TTC549 (cell line): ENCODE measurements at regions not wholly inside any gene's neighbourhood (a gene's known extent, or its start where the extent isn't known, plus 50 kb on each side); places are given as distances from the start of the nearest gene placed in this dataset.

Experiments used
- FAIRE-seq: peaks from 2 replicates; lab custom pipeline; 2012; peaks lifted over from hg19 to GRCh38; lab: Jason Lieb, UNC

DNA sequence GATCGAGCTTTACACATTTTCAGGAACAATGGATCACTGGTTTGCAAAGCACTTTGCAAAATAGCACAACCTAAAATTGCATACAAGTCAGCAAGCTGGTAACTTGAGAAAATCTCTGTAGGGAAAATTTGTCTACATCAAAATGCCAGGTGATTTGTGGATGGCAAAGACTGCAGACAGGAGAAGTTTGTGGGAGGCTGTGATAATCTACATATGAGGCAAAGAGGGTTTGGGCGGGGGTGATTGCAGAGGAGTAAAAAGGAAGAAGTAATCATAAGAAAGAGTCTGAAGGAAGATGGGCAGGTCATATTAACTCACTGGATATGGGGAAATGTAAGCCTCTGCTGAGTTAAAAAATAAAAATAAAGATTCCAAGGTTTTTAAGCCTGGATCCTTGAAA lies 166.3 kb upstream of the STXBP5 start:
- no peak for FAIRE-seq

DNA sequence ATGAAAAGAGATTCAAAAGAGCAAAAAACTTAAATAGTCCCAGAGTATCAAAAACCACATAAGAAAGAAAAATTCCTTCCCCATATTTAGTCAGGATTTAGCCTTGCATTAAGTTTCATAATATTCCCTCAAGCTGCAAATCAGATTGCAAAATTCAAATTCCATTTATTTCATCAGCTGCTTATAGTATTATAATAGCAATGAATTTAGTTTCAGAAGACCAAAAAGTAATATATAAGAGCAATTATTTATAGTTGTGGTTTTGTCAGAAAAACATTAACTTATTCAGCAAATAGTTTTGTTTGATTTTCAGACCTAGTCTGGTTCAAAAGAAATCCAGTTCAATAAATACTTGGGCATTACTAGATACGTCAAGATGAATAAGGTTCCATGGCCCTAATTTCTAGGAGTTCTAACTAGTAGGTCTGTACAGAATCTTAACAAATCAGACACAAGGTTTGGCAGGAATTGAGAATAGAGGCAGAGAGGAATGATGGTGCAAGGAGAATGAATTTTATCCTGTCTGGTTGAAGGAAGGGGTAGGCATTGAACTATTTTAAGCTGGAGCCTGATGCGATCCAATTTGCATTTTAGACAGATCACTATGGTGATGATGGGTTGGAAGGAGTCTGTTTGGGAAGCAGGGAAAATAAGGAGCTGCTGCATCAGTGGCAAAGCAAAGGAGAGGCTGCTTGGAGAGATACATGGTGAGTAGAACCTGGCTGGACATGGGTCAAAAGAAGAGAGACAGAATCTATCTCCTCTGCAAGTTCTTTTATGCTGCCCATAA lies 163.9 kb upstream of the STXBP5 start:
- FAIRE-seq, result no peak

DNA sequence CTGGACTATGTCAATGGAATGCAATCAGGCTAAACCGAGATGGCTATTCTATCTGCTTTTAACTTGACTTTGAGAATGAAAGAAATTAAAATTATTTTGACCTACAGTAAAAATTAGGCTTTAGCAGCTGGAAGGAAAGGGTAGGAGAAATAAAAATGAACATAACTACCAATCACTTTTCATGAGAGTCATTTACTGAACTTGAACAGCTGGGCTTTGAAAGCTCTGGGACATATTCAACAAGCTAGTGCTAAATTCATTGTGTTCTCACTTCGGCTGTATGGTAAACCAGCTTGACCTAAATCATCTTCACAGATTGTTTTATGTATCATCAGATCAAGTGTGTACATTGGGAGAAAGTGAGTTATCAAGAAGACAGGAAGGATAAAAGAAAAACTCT lies 161.5 kb upstream of the STXBP5 start:
- FAIRE-seq, result no peak

DNA sequence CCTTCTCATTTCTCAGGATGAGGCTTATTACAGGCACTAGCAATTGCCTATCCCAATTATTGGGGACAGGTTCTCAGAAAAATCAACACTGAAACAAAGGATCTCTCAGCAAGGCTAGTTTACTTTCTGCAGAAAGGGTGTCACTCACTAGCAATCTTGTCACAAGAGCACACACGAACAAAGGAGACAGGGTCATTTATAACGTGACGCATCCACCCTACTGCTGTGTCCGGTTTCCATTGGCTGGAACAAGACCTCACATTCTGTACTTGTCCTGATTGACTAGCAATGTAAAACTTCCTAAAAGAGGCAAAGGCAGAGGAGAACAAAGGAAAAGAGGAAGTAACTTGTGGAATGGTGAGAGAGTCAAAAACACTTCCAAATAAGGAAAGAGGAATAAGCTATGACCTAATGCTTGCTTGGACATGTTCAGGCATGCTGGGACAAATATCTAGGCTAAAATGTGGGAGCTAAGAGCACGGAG lies 160.2 kb upstream of the STXBP5 start:
- FAIRE-seq, result no peak

DNA sequence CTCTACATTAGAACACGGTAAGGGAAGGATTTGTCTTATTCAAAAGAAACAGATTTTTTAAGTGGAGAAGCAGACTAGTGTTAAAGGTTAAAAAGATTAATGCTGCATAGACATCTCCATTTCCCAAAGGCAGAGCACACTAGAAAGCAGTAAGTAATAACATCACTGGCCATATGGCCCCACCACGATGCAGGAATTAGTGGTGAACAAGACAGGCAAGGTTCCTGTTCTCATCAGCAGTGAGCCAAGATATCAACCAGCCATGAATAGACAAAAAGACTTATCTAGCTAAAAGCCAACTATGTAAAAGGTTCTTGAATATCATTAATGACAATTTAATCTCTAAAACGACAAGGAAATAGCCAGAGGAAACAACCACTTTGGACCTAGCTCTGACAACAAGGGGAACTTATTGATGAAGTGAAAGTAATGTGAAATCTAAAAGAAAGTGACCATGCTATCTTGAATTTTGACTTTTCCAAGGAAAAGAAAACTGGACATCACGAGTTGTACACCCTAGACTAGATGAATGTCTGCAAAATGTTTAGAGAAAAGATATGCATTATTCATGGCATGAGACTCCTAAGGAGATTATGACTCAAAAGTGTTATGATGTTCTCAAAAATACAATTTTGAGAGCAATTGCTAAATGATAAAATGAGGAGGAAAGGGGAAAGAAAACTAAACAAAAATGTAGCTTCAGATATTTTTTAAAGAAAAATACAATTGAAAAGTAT lies 157.9 kb upstream of the STXBP5 start:
- no peak for FAIRE-seq

DNA sequence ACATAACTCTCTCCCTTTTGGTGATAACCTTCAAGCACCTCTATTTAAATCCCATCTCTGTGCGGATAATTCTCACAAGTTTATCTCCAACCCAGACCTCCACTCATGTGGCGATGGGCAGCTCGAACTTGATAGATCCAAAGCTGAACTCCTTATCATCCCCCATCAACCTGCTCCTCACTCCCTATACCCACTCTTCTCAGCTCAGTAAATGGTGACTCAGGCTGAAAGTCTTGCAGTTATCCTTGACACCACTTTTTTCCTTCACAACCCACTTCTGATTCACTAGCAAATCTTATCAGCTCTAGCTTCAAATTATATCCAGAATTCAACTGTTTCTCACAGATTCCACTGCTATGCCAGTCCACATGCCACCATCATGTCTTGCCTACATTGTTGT lies 155.3 kb upstream of the STXBP5 start:
- FAIRE-seq, result no peak

DNA sequence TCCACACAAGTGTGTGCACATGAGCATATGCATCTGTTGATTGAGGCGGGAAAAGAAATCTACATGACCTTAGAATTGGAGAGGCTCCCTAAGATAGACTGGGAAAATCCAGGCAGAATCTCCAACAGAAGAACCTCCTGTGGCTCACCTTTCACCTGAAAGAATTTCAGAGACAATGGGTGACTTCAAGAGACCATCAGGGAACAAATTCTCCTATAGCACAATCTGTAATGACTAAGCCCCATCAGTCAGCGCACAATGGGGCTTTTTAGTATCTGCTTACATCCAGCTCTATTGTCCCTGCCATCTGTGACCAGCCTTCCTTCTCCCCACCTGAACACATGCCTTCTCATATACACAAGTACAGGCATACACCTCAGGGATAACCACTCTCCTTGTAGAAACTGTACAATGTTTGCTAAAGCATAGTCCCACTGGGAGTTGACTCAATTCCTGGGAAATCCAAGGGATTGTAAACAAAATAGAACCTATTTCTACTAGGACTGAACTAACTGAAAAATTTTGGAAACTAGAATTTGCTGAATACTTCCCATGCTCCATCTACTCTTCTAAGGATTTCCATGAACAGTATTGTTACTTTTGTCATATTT lies 150.8 kb upstream of the STXBP5 start:
- FAIRE-seq, result no peak

DNA sequence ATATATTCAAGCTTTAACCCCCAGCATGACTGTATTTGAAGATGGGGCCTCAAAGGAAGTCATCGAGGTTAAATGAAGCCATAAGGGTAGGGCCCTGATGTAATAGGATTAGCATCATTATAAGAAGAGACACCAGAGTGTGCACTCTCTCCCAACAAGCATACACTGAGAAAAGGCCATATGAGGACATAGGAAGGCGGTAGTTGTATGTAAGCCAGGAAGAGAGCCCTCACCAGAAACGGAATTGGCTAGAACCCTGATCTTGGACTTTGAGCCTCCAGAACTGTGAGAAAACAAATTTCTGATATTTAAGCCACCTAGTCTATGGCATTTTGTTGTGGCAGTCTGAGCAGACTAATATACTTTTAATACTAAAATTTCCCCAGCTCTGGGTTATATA lies 150.1 kb upstream of the STXBP5 start:
- FAIRE-seq, result no peak

DNA sequence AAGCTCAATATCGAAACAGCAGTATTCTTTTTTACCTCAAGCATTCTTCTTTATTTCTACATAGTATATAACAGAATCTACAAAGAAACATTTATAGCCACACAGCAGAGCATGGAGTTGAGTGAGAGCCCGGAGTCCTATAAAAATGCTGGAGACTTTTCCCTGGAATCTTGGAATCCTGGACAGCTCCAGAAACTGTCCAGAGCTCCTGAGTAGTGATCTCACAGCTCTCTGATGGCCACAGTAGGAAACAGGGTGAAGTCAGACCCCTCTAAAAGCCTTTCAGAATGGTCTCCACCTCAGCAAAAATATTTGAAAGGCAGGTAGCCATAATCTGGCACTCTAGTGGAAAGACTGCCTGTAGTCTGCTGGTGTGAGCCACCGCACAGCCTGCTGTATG lies 149.3 kb upstream of the STXBP5 start:
- FAIRE-seq, result no peak

DNA sequence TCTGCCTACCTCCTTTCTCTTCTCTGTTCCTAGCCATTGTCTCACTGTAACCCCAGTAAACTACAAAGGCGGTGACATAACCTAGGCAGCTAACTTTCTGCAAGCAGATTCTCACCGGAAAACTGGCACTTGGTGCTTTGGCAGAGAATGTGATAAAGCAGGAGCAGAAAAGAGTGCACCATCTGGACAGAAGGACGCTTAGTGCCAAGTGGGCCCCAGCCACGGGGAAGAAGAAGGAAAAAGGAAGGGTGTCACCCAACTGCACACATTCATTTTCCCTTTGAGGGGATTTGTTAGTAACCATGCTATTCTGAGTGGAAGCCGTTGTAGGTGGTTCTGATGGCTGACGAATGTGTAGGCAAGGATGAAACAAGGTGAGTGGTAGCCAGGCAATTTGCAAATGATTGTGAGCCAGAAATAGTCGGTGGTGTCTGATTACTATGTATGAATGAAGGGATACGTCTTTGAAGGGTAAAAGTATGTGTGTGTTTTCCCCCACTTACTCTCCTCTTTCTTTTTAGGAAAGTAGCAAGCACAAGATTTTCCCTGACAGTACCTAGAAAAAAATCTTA lies 148.3 kb upstream of the STXBP5 start:
- no peak for FAIRE-seq

DNA sequence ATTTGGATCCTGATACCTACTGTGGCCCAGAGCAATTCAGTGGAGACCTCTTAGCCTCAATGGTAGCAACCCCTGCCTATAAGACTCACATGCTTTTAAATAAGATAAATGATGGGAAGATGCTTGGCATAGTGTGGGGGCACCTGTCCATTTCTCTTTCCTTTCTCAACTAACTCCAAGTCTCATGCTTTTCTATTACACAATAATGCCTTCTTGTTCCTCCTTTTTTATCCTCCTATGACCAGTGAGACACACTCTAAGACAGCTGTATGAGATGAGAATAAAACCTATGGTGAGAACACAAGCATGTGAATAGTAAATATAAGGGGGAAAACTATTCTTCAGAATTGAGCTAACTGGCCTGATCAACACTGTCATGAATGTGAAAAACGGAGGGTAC lies 147.0 kb upstream of the STXBP5 start:
- FAIRE-seq, result no peak

DNA sequence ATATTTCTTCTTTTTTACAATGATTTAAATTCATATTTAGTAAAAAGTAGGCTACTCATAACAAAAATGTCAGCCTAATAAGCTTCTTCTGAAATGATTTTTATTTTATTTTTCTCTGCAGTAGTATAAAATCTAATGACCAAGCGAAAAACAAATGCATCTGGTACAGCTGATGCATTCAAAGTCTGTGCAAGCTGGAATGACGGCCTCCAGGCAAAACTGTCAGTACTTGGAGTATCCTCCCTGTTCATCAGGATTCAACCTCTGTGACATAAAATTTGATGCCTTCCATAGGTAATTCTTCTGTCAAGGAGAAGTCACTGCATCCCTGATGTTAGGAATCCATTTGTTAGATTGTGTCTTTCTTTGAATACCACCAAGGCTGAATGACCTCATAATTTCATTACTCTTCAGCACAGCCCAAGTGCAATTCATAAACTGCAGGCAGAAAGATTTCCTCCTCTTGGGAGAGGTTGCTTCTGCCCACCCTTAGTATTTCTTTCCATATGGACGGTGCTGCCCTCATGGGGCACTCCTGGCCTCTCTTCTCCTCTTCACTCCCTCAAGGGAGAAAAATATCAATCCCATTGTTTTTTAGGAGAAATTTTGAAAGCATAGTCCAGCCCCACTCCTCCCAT lies 146.4 kb upstream of the STXBP5 start:
- no peak for FAIRE-seq

DNA sequence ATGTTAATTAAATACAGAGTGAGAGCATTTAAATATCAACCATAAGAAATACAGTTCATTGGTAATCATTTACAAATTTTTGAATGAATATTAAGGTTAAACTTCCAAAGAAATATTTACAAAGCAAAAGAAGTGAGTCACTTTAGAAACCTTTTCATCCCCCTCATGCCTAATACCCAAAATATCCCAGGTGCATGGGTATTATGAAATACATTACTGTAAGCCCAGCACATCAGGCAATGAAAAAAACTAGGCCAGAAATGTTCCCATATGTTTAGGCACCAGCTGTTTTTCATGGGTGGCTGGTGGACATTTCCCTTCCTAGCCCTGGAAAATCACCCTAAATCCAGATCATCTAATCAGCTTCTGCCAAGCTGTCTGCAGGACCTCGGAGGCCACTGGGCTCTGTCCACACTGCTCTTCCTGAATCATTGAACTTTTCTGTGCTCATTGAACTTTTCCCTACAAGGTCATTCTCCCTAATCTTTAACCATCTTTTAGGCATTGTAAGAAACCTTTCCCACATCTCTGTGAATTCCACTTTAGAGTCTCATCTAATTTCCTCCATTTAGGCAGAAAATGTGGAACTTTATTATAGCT lies 145.3 kb upstream of the STXBP5 start:
- FAIRE-seq, result no peak

DNA sequence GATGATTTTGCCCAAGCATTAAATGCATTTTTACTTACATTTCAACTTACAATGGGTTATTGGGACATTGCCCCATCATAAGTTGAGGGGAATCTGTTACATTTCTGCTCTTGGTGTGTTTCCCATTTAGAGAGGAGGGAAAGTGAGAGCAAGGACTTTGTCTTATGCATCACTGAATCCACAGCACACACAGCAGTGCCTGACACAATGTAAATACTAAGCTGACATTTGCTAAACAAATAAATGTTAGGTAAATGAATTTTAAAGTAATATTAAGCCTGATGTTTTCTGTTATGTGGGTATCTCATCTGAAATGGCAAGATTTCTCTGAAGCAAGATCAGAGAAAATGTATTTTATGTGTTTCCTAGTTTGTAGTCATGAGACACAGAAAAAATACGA lies 143.6 kb upstream of the STXBP5 start:
- FAIRE-seq, result no peak

DNA sequence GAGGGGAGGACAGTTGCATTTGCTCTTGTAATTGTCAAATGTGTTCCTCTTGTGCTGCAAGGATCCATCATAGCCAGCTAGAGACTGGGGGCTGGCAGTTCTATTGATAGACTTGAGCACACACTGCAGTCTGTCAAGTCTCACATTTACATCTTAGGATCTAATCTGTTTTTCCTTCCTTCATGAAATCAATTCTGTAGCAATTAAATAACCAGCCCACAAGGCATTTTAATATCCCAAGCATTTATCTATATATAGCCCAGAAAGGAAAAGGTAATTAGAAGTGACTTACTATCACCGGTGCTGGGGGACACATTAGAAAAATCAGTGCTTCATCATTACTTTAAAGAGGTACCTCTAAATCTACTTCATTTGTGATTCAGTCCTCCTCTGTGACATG lies 143.0 kb upstream of the STXBP5 start:
- no peak for FAIRE-seq

DNA sequence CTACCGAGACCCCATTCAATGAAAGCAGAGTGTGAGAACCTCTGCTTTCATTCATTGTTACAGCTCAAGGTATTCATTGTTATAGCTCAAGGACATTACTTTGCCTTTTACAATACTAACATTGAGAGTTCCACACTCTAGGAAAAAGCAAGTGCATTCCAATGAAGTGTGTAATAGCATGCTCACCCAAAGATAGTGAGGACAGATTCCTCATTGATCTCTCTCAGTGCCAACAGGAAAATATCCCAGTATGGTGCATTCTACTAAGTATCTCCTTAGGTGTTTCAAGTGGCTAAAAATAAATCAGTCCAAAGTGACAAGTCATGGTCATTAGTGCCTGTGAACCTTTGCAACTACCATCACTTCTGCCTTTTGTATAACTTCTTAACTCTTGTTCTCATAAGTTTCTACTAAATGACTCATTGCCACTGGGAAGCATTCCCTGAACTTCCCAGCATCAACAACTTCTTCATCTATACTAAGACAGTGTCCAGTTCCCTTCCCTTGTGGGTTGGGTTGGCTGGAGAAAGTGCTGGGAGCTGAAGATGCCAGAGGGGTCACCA lies 140.7 kb upstream of the STXBP5 start:
- no peak for FAIRE-seq

DNA sequence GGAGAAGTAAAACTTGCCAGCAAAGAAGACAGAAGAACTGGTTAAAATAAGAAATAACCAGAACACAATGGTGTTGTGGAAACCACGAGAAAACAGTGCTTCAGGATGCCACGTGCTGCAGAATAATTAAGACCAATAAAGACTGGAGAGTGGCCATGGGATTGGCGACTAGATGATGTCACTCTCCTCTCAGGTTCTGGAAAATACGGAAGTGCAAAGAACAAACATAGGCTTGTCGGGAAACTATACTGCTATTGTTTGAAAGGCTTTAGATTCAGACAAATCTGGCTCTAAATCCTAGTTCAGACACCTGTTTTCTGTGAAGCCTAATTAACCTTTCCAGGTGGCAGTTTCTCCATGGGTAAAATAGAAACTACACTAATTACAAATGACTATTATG lies 138.4 kb upstream of the STXBP5 start:
- no peak for FAIRE-seq

DNA sequence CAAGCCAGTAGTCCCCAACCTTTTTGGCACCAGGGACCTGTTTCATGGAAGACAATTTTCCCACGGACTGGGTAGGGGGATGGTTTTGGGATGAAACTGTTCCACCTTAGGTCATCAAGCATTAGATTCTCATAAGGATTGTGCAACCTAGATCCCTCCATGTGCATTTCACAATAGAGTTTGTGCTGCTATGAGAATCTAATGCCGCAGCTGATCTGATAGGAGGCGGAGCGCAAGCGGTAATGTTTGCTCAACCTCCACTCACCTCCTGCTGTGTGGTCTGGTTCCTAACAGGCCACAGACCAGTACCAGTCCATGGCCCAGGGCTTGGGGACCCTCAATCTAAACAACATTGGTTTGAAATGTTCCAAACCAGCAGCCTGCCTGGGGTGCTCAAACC lies 137.0 kb upstream of the STXBP5 start:
- FAIRE-seq, result no peak

DNA sequence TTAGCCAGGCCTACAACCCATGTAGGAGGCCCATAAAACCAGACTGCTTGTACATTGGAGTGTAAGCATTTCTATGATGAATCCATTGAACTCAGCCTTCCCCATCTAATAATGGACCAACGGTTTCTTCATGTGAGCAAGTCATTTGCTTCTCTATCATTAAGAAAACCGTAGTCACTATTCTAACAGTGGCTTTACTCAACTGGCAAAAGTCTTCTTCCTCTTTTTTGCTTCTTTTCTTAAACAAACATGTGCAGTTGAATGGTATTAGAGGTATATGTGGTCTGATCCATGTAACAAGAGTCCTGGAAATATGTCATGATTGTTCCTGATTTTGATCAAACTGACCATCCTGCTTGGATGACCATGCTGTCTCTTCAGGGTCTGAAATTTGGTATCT lies 132.4 kb upstream of the STXBP5 start:
- no peak for FAIRE-seq

DNA sequence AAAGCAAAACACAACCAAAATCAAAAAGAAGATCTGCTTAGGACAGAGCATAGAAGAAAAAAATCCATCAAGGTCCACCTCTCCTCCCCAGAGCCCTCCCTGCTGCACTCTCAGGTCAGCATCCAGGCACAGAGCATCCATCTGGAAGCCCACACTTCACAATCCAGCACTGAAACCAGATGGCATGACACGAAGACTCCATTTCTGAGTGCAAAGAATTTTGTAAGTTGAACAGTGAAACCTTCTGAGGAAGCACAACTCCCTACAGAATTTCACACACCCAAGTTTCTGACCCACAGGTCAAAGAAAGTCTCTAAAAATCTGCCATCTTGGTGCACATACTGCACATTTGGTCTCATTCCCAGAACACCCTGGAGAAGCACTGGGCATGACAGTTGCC lies 128.8 kb upstream of the STXBP5 start:
- FAIRE-seq, result no peak

DNA sequence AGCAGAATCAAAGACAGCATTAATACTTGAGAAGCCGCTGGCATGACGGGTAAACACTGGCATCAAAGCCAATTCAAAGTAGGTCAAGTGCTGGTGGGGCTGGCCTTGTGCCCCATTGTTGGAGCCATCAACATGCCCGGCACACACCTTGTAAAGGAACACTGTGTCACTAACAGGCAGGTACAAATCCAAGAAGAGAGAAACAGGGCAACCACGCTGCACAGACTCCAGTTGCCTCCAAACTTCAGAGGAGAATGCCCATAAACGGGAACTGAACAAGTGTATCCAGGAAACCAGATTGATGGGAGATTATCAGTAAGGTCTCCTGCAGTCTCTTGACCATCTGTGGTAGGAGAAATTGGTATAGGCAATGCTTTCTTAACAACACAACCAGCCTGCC lies 127.0 kb upstream of the STXBP5 start:
- no peak for FAIRE-seq

DNA sequence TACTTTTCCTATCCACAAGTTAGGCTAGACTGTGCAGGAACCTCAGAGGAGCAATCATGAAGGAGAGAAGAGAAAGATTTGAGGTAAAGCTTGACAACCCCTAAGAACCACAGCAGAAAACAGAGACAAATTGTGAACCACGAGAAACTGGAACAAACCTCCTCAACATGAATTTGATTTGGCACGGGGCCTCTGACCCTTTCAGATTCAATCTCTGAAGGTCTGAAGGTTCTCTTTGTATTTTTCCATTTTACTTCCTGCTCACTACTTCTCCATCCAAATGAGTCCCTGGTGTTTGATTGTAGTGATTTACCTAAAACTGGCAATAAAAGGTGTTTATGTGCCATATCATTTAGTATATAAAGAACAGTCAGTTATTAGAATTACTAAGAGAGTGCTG lies 126.1 kb upstream of the STXBP5 start:
- no peak for FAIRE-seq
